LNCaP clone FGC (cell line): ENCODE measurements at regions not wholly inside any gene's neighbourhood (a gene's known extent, or its start where the extent isn't known, plus 50 kb on each side); places are given as distances from the start of the nearest gene placed in this dataset.

Source experiments
- DNase-seq: peaks from one replicate; pipeline ENCODE4 v3.0.0-alpha.2; 2011; ENCODE audit warnings: low read depth
- H3K4me3 ChIP-seq: 2 replicates; pipeline ENCODE4 v1.5.1; 2011; ENCODE audit warnings: mild to moderate bottlenecking, low read depth, low read length, control low read depth
- CTCF ChIP-seq: IDR thresholded peaks from 2 replicates; pipeline ENCODE4 v1.5.1; 2012; ENCODE audit warnings: mild to moderate bottlenecking; ENCODE audit not compliant: control insufficient read depth, insufficient read depth; ENCODE audit errors: extremely low read depth

DNA sequence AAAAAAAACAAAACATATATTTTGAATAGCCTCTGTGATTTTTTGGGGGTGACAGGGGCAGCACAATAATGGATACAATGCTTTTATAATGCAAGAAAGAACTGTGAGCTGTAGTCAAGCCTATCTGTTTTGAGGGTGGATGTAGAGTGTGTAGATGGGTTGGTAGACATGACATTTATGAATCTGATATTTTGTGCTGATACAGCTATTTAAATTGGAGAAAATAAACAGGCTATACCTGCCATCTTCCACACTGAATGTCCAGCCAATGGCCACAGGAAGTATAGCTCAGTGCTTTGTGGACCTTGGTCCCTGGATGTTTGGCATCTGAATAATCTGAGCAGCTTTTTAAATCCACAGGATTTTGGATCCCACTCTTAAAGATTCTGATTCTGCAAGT is 175.0 kb downstream of the NEDD1 start:
- no peak for DNase-seq
- no peak overlapping the region for H3K4me3 ChIP-seq
- TF ChIP-seq CTCF = no peak

- TF ChIP-seq CTCF = no peak
- no peak overlapping the region for H3K4me3 ChIP-seq
- DNase-seq = no peak
Observed at GRCh38 chr12:97093187-97093683, 186.2 kb downstream of the NEDD1 start.

- no peak for TF ChIP-seq CTCF
- no peak for DNase-seq
- no peak overlapping the region for H3K4me3 ChIP-seq
Observed at GRCh38 chr12:97097734-97098133, 190.7 kb downstream of the NEDD1 start.

GRCh38 chr12:97109441-97109840 is 202.4 kb downstream of the NEDD1 start:
- TF ChIP-seq CTCF = no peak
- DNase-seq = no peak
- no peak overlapping the region for H3K4me3 ChIP-seq

DNA sequence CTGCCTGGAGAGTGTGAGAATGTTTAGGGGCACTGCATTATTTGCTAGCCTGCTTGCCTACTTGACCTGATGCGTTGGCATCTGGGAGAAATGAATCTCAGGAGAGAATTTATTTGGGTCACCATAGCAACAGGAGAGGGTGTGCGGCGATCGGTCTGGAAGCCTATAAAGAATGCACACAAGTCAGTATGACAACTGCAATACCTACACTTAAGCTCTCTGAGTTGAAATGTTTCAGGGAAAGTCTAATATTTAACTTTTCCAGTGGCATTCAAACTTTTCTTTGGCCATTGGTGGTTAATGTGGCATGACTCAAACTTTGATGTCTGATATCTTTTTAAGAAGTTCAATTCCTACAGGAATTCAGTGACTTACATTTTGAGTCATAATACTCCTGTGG is 205.1 kb downstream of the NEDD1 start:
- no peak for TF ChIP-seq CTCF
- no peak for DNase-seq
- H3K4me3 ChIP-seq = no peak overlapping the region

GRCh38 chr12:97118796-97119375 is 211.8 kb downstream of the NEDD1 start:
- H3K4me3 ChIP-seq = no peak overlapping the region
- DNase-seq = no peak
- no peak for TF ChIP-seq CTCF

DNA sequence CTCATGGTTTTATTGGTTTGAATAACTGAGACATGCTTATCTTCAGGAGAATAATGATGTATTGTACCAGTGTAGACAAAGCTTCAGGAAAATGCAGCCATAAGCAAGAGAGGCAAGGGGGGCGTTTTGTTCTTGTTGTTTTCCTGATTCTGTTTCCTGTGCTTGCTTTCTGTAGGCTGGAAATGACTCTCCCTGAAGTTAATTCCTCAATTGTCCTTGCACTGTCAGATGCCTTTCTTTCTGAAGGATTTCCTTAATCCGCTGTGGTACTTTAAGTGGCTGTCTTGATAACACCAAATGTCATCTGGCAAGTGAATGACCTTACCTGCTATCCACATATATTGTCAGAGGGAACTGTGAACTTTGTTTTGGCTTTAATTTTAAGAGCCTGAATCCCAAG is 220.0 kb downstream of the NEDD1 start:
- no peak overlapping the region for H3K4me3 ChIP-seq
- no peak for TF ChIP-seq CTCF
- DNase-seq = no peak
